MM.1S (cell line): ENCODE measurements at regions not wholly inside any gene's neighbourhood (a gene's known extent, or its start where the extent isn't known, plus 50 kb on each side); places are given as distances from the start of the nearest gene placed in this dataset.

Source experiments
- CTCF ChIP-seq: fragments of 300-600 bp; sonication (generic); IDR thresholded peaks from 2 replicates; pipeline ENCODE4 v1.5.1; 2016; ENCODE audit warnings: antibody characterized with exemption, low read length, mixed read lengths
- EZH2 ChIP-seq: fragments of 300-600 bp; sonication (generic); optimal IDR thresholded peaks from 2 replicates; pipeline ENCODE3; 2017; ENCODE audit warnings: low read depth, mild to moderate bottlenecking, antibody characterized with exemption, low read length, mixed read lengths

GRCh38 chr2:67666386-67667053, 269.4 kb downstream of the ETAA1 start:
- TF ChIP-seq CTCF (no peak), EZH2 (no peak)
